HCT116 (cell line): ENCODE measurements at regions not wholly inside any gene's neighbourhood (a gene's known extent, or its start where the extent isn't known, plus 50 kb on each side); places are given as distances from the start of the nearest gene placed in this dataset.

Experiments used
- ATAC-seq: fragments of 200-7000 bp; cut with Tn5 transposase; 2 replicates; pipeline ENCODE4 v1.9.1; 2020; ENCODE audit warnings: mild to moderate bottlenecking, moderate library complexity
- BruUV-seq: library from RNA; stranded (reverse); fragments of 400-500 nt; replicated peaks from 2 replicates; lab custom pipeline; 2021; lab: Mats Ljungman, UMichigan
- CTCF ChIA-PET: fragments of 300-600 bp; sonication (Branson Sonifier 250); formaldehyde crosslinking; loops from one replicate; lab custom pipeline; 2021; ENCODE audit warnings: antibody characterized with exemption; lab: Charles Lee
- POLR2A ChIA-PET: fragments of 300-600, 350-600 bp; sonication (Branson Sonifier 250); formaldehyde crosslinking; loops from one replicate; lab custom pipeline; 2021; ENCODE audit warnings: antibody characterized with exemption; lab: Charles Lee
- RAD21 ChIA-PET, 2 experiments: fragments of 300-600 bp; sonication (Branson Sonifier 250); formaldehyde crosslinking; loops; one replicate each; lab custom pipeline; 2023; ENCODE audit warnings: low total read pairs in 2 of 2; ENCODE audit not compliant: uncharacterized antibody in 2 of 2, unreplicated experiment in 2 of 2, low non-redundant PET in 1 of 2; lab: Charles Lee
- DNase-seq: peaks from one replicate; pipeline ENCODE4 v3.0.0-alpha.2; 2010; ENCODE audit warnings: low read depth, low spot score
- H2AFZ ChIP-seq: fragments of 200-600 bp; shearing (Covaris generic), sonication (generic); 2 replicates; pipeline ENCODE4 v1.6.1; 2017; ENCODE audit warnings: low read depth, mixed run types, mixed read lengths, antibody characterized with exemption, low read length; ENCODE audit not compliant: poor library complexity, severe bottlenecking
- H3K27ac ChIP-seq: 2 replicates; pipeline ENCODE4 v1.5.1; 2012; ENCODE audit warnings: low read depth, low read length
- H3K27me3 ChIP-seq: fragments of 200-600 bp; sonication (generic); 2 replicates; pipeline ENCODE4 v1.6.1; 2016; ENCODE audit warnings: mixed run types, low read length, mixed read lengths; ENCODE audit not compliant: insufficient read depth
- H3K36me3 ChIP-seq, 2 experiments: fragments of 200-500 bp in 1 of 2; fragments of 200-600 bp in 1 of 2; sonication (Bioruptor generic) in 1 of 2; sonication (generic) in 1 of 2; 2 replicates each; pipeline versions ENCODE4 v1.5.1 to v1.6.1; 2014 to 2016; ENCODE audit warnings: low read length in 2 of 2, inconsistent platforms in 1 of 2, mixed read lengths in 1 of 2, mixed run types in 1 of 2; ENCODE audit not compliant: insufficient read depth in 2 of 2, control insufficient read depth in 1 of 2
- H3K4me1 ChIP-seq, 2 experiments: fragments of 200-600 bp in 1 of 2; sonication (generic) in 1 of 2; 2 replicates each; pipeline versions ENCODE4 v1.5.1 to v1.6.1; 2012 to 2017; ENCODE audit warnings: low read length in 2 of 2, inconsistent platforms in 1 of 2, mild to moderate bottlenecking in 1 of 2, mixed read lengths in 1 of 2, mixed run types in 1 of 2, moderate library complexity in 1 of 2; ENCODE audit not compliant: insufficient read depth in 2 of 2, control insufficient read depth in 1 of 2
- H3K4me2 ChIP-seq: fragments of 200-600 bp; sonication (generic); 2 replicates; pipeline ENCODE4 v1.6.1; 2017; ENCODE audit warnings: mixed run types, low read length, mixed read lengths
- H3K4me3 ChIP-seq, 2 experiments: fragments of 200-600 bp in 1 of 2; sonication (generic) in 1 of 2; replicated peaks in 1 of 2; 2 replicates each; pipeline ENCODE4 v1.5.1; 2011 to 2016; ENCODE audit warnings: low read length in 2 of 2, control low read depth in 1 of 2, low read depth in 1 of 2, mild to moderate bottlenecking in 1 of 2, mixed read lengths in 1 of 2, mixed run types in 1 of 2
- H3K79me2 ChIP-seq: fragments of 200-600 bp; sonication (generic); 2 replicates; pipeline ENCODE4 v1.6.1; 2017; ENCODE audit warnings: mild to moderate bottlenecking, mixed run types, low read length, moderate library complexity, mixed read lengths; ENCODE audit not compliant: insufficient read depth
- H3K9ac ChIP-seq: fragments of 200-600 bp; sonication (generic); 2 replicates; pipeline ENCODE4 v1.6.1; 2016; ENCODE audit warnings: low read length, mixed read lengths
- H3K9me2 ChIP-seq: fragments of 200-600 bp; sonication (generic), shearing (Covaris generic); 2 replicates; pipeline ENCODE4 v1.6.1; 2017; ENCODE audit warnings: mixed run types, mild to moderate bottlenecking, moderate library complexity; ENCODE audit not compliant: insufficient read depth
- H3K9me3 ChIP-seq, 2 experiments: fragments of 200-500 bp in 1 of 2; fragments of 200-600 bp in 1 of 2; sonication (Bioruptor generic) in 1 of 2; sonication (generic) in 1 of 2; 2 replicates each; pipeline ENCODE4 v1.6.1; 2014 to 2017; ENCODE audit warnings: low read length in 2 of 2, mixed read lengths in 2 of 2, inconsistent platforms in 1 of 2, low read depth in 1 of 2, mild to moderate bottlenecking in 1 of 2, mixed run types in 1 of 2, moderate library complexity in 1 of 2; ENCODE audit not compliant: control insufficient read depth in 1 of 2, insufficient read depth in 1 of 2
- H4K20me1 ChIP-seq: fragments of 200-600 bp; sonication (generic), shearing (Covaris generic); 2 replicates; pipeline ENCODE4 v1.6.1; 2017; ENCODE audit warnings: mixed run types, mild to moderate bottlenecking, moderate library complexity; ENCODE audit not compliant: insufficient read depth
- CEBPB ChIP-seq: IDR thresholded peaks from 2 replicates; pipeline ENCODE4 v1.6.1; 2012; ENCODE audit warnings: low read depth
- ELF1 ChIP-seq: IDR thresholded peaks from 2 replicates; pipeline ENCODE4 v1.6.1; 2012; ENCODE audit warnings: low read depth, borderline replicate concordance
- EZH2 ChIP-seq: fragments of 200-600 bp; sonication (generic); IDR thresholded peaks from 2 replicates; pipeline ENCODE4 v1.6.1; 2017; ENCODE audit warnings: antibody characterized with exemption, mixed run types
- EZH2phosphoT487 ChIP-seq: fragments of 200-600 bp; IDR thresholded peaks from 2 replicates; pipeline ENCODE4 v1.6.1; 2018; ENCODE audit warnings: antibody characterized with exemption, borderline replicate concordance
- SIN3A ChIP-seq: IDR thresholded peaks from 2 replicates; pipeline ENCODE4 v1.6.1; 2012; ENCODE audit warnings: low read depth
- SP1 ChIP-seq: IDR thresholded peaks from 2 replicates; pipeline ENCODE4 v1.6.1; 2012; ENCODE audit warnings: low read depth
- SRF ChIP-seq: IDR thresholded peaks from 2 replicates; pipeline ENCODE4 v1.6.1; 2012; ENCODE audit warnings: low read depth
- ZFX ChIP-seq: fragments of 450-650 bp; IDR thresholded peaks from 2 replicates; pipeline ENCODE4 v1.6.1; 2017
- ZNF274 ChIP-seq: fragments of 200-500 bp; sonication (Bioruptor generic); IDR thresholded peaks from 2 replicates; pipeline ENCODE4 v1.6.1; 2014; ENCODE audit warnings: mild to moderate bottlenecking, low read depth, low read length, inconsistent platforms
- intact Hi-C: fragments of 100-400 bp; cut with micrococcal nuclease; formaldehyde crosslinking; loops from 2 replicates; pipeline ENCODE4 v1.10.0; 2022
- TF ChIP-seq, protein P1 (sequence below): IDR thresholded peaks from 2 replicates; pipeline ENCODE4 v1.6.1; 2011; ENCODE audit warnings: mild to moderate bottlenecking, low read length, moderate library complexity; ENCODE audit not compliant: insufficient replicate concordance; ENCODE audit errors: extremely low read depth
- TF ChIP-seq, protein P2 (sequence below): IDR thresholded peaks from 2 replicates; pipeline ENCODE4 v1.6.1; 2012
- TF ChIP-seq, protein P3 (sequence below): IDR thresholded peaks from 2 replicates; pipeline ENCODE4 v1.6.1; 2012

DNA sequence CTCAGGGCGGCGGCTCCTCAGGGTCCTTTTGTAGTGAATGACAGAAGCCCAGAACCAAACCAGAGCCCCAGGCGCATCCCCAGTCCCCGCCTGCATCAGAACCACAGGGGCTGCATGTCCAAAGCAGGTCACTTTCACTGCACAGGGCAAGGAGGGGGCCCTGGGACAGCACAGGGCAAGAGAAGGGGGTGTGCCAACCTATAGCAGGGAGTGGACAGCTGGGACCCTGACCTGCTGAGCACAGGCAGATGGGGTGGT, 501.4 kb downstream of the PREX1 start:
- BruUV-seq, result no TSS peak
- DNase-seq (no peak), ATAC-seq (no peak)
- peaks cover 14% of the 10 kb centered on the region for H3K27me3 ChIP-seq
- no peaks in the 10 kb centered on the region for H3K79me2 ChIP-seq
- no peaks in the 10 kb centered on the region for H3K9me2 ChIP-seq
- no peaks in the 10 kb centered on the region for H3K36me3 ChIP-seq
- no peak overlapping the region for H2AFZ ChIP-seq
- RAD21 ChIA-PET, result no interaction called here
- no peaks in the 10 kb centered on the region for H3K4me1 ChIP-seq
- H3K4me3 ChIP-seq, result no peak overlapping the region
- intact Hi-C loops, result no loop called here
- TF ChIP-seq EZH2phosphoT487 (no peak), SP1 (no peak), SRF (no peak), EZH2 (no peak)
- H3K9me3 ChIP-seq, result no peaks in the 10 kb centered on the region
- CTCF ChIA-PET, result no interaction called here
- H4K20me1 ChIP-seq, result no peaks in the 10 kb centered on the region
- no peak overlapping the region for H3K4me2 ChIP-seq
- H3K9ac ChIP-seq, result no peak overlapping the region
- POLR2A ChIA-PET, result no interaction called here
- H3K27ac ChIP-seq, result no peak overlapping the region

DNA sequence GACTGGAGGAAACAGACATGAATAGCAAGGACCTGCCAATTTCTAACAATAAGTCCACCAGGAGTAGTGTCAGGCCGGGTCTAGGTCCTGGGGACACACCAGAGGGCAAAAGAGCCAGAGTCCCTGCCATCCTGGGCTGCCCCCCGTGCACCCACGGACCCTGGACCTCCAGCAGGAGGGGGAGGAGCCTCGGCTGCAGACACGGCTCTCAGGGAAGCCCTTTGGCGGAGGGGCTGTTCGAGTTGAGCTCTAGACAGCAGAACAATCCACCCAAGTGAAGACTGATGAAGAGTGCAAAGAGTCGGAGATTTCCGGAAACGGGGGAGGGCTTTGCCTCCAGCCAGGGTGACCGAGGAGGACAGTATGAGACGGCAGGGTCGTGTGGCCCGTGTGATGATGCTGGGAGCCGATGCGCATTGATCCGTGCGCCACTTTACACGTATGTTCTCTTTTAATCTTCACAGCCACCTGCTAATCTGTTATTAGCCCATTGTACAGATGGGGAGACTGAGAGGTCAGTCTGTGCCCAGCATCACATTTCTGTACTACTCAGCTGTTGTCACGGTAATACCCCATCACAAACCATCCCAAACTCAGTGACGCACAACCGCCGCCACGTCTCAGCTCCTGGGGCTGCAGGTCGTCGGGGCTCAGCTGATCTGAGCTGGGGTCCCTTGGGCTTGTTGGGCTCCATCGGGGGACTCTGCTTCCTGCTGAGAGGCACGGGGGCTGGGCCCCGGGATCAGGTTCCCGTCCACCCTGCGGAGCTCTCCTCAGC, 502.0 kb downstream of the PREX1 start:
- ChIA-PET POLR2A (no interaction called here), CTCF (no interaction called here), RAD21 (no interaction called here)
- no peak for TF ChIP-seq SIN3A
- TF ChIP-seq, protein P1, sequence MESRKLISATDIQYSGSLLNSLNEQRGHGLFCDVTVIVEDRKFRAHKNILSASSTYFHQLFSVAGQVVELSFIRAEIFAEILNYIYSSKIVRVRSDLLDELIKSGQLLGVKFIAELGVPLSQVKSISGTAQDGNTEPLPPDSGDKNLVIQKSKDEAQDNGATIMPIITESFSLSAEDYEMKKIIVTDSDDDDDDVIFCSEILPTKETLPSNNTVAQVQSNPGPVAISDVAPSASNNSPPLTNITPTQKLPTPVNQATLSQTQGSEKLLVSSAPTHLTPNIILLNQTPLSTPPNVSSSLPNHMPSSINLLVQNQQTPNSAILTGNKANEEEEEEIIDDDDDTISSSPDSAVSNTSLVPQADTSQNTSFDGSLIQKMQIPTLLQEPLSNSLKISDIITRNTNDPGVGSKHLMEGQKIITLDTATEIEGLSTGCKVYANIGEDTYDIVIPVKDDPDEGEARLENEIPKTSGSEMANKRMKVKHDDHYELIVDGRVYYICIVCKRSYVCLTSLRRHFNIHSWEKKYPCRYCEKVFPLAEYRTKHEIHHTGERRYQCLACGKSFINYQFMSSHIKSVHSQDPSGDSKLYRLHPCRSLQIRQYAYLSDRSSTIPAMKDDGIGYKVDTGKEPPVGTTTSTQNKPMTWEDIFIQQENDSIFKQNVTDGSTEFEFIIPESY, result no peak
- TF ChIP-seq ZFX, result no peak
- no peak for TF ChIP-seq ELF1
- TF ChIP-seq, protein P2, sequence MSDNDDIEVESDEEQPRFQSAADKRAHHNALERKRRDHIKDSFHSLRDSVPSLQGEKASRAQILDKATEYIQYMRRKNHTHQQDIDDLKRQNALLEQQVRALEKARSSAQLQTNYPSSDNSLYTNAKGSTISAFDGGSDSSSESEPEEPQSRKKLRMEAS, result no peak
- TF ChIP-seq ZNF274, result no peak
- no peak for TF ChIP-seq CEBPB
- TF ChIP-seq, protein P3, sequence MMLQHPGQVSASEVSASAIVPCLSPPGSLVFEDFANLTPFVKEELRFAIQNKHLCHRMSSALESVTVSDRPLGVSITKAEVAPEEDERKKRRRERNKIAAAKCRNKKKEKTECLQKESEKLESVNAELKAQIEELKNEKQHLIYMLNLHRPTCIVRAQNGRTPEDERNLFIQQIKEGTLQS, result no peak
- BruUV-seq, result no TSS peak
- Histone ChIP-seq H3K9ac (no peak overlapping the region), H3K36me3 (no peaks in the 10 kb centered on the region), H3K4me3 (no peak overlapping the region), H3K27me3 (peaks cover 9% of the 10 kb centered on the region), H3K79me2 (no peaks in the 10 kb centered on the region), H3K9me2 (no peaks in the 10 kb centered on the region), H4K20me1 (no peaks in the 10 kb centered on the region), H3K9me3 (no peaks in the 10 kb centered on the region), H3K4me1 (no peaks in the 10 kb centered on the region), H3K27ac (no peak overlapping the region), H2AFZ (no peak overlapping the region), H3K4me2 (no peak overlapping the region)
- intact Hi-C loops, result no loop called here
- DNase-seq, result no peak
- no peak for ATAC-seq
